ENCODE measurements at regions not wholly inside any gene's neighbourhood (a gene's known extent, or its start where the extent isn't known, plus 50 kb on each side); places are given as distances from the start of the nearest gene placed in this dataset.

DNA sequence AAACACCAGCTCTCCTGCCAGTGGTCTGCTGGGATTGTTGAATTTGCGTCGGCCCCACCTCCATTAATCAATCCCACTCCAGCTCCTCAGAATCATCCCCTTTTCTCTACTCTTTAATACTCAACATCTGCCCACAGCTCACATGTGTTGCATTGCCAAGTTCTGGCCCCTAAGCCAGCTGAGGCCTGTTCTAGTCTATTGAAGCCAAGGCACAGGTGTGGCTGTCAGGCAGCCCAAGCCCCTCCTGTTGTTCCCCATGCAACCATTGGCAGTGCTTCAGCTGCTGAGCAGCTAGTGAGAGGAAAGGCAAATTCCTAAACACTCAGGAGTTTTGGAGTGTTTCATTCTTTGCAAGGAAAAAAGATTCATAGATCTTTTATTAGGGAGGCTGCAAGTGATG is 128.0 kb upstream of the NT5E start:
- H3K23ac ChIP-seq (ENCODE audit: low read depth, low read length): no peak overlapping the region
- ChIA-PET POLR2A (ENCODE audit: unreplicated experiment) (no interaction called here), CTCF (interaction anchor here (0.5 kb wide), 1 partner anchor 265 kb away, joined by 3 read pairs; no protein-coding TSS in a partner anchor)
- no peaks in the 10 kb centered on the region for H3K36me3 ChIP-seq (ENCODE audit: control insufficient read depth, insufficient read depth, low read length)
- dilution Hi-C loops (cut with HindIII; ENCODE audit: low sequenced_read_pairs, unreplicated experiment): no loop called here
- no peak overlapping the region for H4K8ac ChIP-seq (ENCODE audit: low read depth in 2 of 2, low read length in 2 of 2)
- ATAC-seq (ENCODE audit: low read depth) (no peak), DNase-seq (no peak)
- H3K9me1 ChIP-seq (ENCODE audit: insufficient read depth, low read length): no peaks in the 10 kb centered on the region
- H3K27me3 ChIP-seq (ENCODE audit: control insufficient read depth, insufficient read depth, low read length): peaks cover 11% of the 10 kb centered on the region
- H2BK15ac ChIP-seq (ENCODE audit: low read depth, low read length): no peak overlapping the region
- H2BK120ac ChIP-seq (ENCODE audit: low read depth, low read length): no peak overlapping the region
- intact Hi-C loops (cut with micrococcal nuclease): loop anchor here (2.0 to 10.0 kb wide), 6 partner anchors 557 to 1707 kb away; partner anchors contain the start of genes CEP162 and TBX18
- H3K9me3 ChIP-seq (ENCODE audit: control insufficient read depth, insufficient read depth, low read length): no peaks in the 10 kb centered on the region
- TF ChIP-seq MAFK (IDR thresholded peaks at IDR 0.05; ENCODE audit: low read depth, low read length) (no peak), MXI1 (IDR thresholded peaks at IDR 0.05; ENCODE audit: borderline replicate concordance, low read depth, low read length) (no peak), RAD21 (IDR thresholded peaks at IDR 0.05; ENCODE audit: low read length) (no peak), SMC3 (IDR thresholded peaks at IDR 0.05; ENCODE audit: low read depth, low read length) (no peak), NFE2L2 (IDR thresholded peaks at IDR 0.05; ENCODE audit: low read depth, low read length) (no peak), CTCF (conservative IDR thresholded peaks at IDR 0.05; ENCODE audit: low read depth, low read length) (no peak), CEBPB (IDR thresholded peaks at IDR 0.05; ENCODE audit: low read depth, low read length) (no peak), FOS (IDR thresholded peaks at IDR 0.05; ENCODE audit: low read depth, low read length) (no peak), USF2 (IDR thresholded peaks at IDR 0.05; ENCODE audit: low read depth, low read length) (no peak), RCOR1 (IDR thresholded peaks at IDR 0.05; ENCODE audit: insufficient replicate concordance, low read length) (no peak), ELK1 (IDR thresholded peaks at IDR 0.05; ENCODE audit: borderline replicate concordance, low read depth, low read length) (no peak), BHLHE40 (IDR thresholded peaks at IDR 0.05; ENCODE audit: low read depth, low read length) (no peak), RFX5 (IDR thresholded peaks at IDR 0.05; ENCODE audit: low read depth, low read length) (no peak), POLR2A (IDR thresholded peaks at IDR 0.05; ENCODE audit: low read depth, low read length) (no peak), MAZ (IDR thresholded peaks at IDR 0.05; ENCODE audit: borderline replicate concordance, low read depth, low read length) (no peak), CHD1 (IDR thresholded peaks at IDR 0.05; ENCODE audit: low read depth, low read length) (no peak)
- no peak overlapping the region for H3K18ac ChIP-seq (ENCODE audit: low read depth, low read length)
- no peak overlapping the region for H3K14ac ChIP-seq (replicated peaks; ENCODE audit: low read depth, low read length)
- H3K9ac ChIP-seq (ENCODE audit: low read depth, low read length): no peak overlapping the region
- H2BK5ac ChIP-seq (ENCODE audit: low read depth, low read length, poor library complexity, severe bottlenecking): no peak overlapping the region
- H4K5ac ChIP-seq (ENCODE audit: low read depth, low read length): no peak overlapping the region
- H2AK9ac ChIP-seq (replicated peaks; ENCODE audit: low read depth, low read length, poor library complexity): no peak overlapping the region
- BruUV-seq (replicated peaks): no TSS peak
- no peaks in the 10 kb centered on the region for H3K79me1 ChIP-seq (ENCODE audit: low read depth in 1 of 2, low read length in 2 of 2)
- in situ Hi-C loops (cut with MboI; ENCODE audit: low sequenced_read_pairs): loop anchor here (5.0 to 25.0 kb wide), 2 partner anchors 895 to 1435 kb away; no protein-coding TSS in a partner anchor
- WGBS, 2 experiments (ENCODE audit: extremely low coverage in 2 of 2, insufficient read length in 1 of 2): no CpG with 5 or more reads among the region's 2 CpGs
- H2BK20ac ChIP-seq (ENCODE audit: low read depth, low read length): no peak overlapping the region
- no peaks in the 10 kb centered on the region for H3K4me1 ChIP-seq (ENCODE audit: control insufficient read depth, insufficient read depth, low read length)
- H2AFZ ChIP-seq (replicated peaks; ENCODE audit: low read length, poor library complexity): no peak overlapping the region
- no peak overlapping the region for H2AK5ac ChIP-seq (ENCODE audit: low read depth, low read length)
- no peak overlapping the region for H3K4ac ChIP-seq (ENCODE audit: low read depth, low read length)
- no peak overlapping the region for H3K56ac ChIP-seq (ENCODE audit: extremely low read depth, insufficient read depth, low read length)
- H3K4me3 ChIP-seq (ENCODE audit: insufficient read depth, low read depth, low read length): no peak overlapping the region
- H4K91ac ChIP-seq (ENCODE audit: insufficient read depth, low read depth, low read length): no peak overlapping the region
- no peak overlapping the region for H3K4me2 ChIP-seq (ENCODE audit: low read depth, low read length)
- H4K20me1 ChIP-seq (ENCODE audit: insufficient read depth, low read length): no peaks in the 10 kb centered on the region
- no peak overlapping the region for H3K27ac ChIP-seq (ENCODE audit: insufficient read depth, low read length)

Data from IMR-90 (cell line).